ENCODE measurements at regions not wholly inside any gene's neighbourhood (a gene's known extent, or its start where the extent isn't known, plus 50 kb on each side); places are given as distances from the start of the nearest gene placed in this dataset.
A peak's percentile ranks its signal among the peaks of the same experiment; 100 is the strongest.
"Not testable (repeated sequence)": the region's sequence is repeated elsewhere in the genome, so short reads cannot be mapped to it uniquely, and the experiment has no call there.

DNA sequence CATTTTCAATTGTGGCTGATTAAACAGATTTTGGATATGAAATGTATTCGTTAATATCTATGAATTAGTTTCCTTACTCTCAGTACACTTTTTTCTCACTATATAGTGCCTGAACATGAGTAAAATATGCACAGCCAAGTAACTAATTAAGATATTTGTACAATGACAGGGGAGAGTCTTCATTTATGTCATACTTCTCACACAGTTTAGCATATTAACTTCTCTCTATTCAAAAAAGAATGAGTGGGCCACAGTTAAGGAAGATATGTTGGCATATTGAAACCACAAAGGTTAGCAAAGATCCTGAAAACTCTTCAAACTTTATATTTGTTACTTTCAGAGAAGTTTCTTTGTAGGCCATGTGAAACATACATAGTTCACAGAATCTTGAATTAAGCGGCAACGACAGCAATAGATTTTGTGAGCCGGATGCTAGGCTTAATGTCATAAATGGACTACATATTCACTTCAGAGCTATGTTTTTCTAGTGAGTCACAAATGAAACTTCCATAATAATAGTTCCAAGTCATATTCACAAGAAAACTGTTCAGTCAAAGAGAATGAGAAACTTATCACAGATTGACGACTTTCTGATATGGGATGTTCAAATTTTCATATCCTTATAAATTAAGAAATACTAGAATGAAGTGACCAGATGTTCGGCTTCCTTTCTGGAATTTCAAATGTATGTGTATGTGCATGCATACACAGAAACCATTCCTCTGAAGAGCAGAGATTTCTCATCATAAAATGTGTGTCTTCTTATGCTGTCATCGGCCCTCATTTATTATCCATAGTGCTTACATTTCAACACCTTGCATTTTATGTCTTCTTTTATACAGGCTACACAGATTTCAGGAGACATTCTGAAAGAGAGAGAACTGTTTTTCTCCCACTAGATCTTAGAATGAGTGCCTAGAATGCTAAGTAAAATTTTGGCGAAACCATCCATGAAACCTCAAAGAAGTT is 584.0 kb downstream of the SATB2 start:
- TF ChIP-seq, protein P1, sequence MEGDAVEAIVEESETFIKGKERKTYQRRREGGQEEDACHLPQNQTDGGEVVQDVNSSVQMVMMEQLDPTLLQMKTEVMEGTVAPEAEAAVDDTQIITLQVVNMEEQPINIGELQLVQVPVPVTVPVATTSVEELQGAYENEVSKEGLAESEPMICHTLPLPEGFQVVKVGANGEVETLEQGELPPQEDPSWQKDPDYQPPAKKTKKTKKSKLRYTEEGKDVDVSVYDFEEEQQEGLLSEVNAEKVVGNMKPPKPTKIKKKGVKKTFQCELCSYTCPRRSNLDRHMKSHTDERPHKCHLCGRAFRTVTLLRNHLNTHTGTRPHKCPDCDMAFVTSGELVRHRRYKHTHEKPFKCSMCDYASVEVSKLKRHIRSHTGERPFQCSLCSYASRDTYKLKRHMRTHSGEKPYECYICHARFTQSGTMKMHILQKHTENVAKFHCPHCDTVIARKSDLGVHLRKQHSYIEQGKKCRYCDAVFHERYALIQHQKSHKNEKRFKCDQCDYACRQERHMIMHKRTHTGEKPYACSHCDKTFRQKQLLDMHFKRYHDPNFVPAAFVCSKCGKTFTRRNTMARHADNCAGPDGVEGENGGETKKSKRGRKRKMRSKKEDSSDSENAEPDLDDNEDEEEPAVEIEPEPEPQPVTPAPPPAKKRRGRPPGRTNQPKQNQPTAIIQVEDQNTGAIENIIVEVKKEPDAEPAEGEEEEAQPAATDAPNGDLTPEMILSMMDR (conservative IDR thresholded peaks at IDR 0.05; ENCODE audit: control insufficient read depth, insufficient read depth, low read depth, low read length) = no peak

DNA sequence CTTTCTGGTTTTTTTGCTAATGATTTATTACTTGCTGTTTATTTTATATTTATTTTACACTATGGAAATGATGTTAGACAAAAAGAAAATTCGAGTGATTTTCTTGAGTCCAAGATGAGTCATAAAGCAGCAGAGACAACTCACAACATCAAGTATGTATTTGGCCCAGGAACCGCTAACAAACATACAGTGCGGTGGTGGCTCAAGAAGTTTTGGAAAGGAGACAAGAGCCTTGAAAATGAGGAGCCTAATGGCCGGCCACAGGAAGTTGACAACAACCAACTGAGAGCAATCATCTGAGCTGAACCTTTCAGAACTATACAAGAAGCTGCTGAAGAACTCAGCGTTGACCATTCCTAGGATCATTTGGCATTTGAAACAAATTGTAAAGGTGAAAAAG is 594.1 kb downstream of the SATB2 start:
- TF ChIP-seq, protein P1 (conservative IDR thresholded peaks at IDR 0.05; ENCODE audit: control insufficient read depth, insufficient read depth, low read depth, low read length) = no peak
- no peak for DNase-seq (ENCODE audit: low read depth)
- H3K4me3 ChIP-seq (ENCODE audit: control insufficient read depth, low read depth, low read length) = no peak overlapping the region

More for the DNA sequence above, 584.0 kb downstream of the SATB2 start:
- peak; percentile 25 for DNase-seq (ENCODE audit: low read depth)
- no peak overlapping the region for H3K4me3 ChIP-seq (ENCODE audit: control insufficient read depth, low read depth, low read length)

DNA sequence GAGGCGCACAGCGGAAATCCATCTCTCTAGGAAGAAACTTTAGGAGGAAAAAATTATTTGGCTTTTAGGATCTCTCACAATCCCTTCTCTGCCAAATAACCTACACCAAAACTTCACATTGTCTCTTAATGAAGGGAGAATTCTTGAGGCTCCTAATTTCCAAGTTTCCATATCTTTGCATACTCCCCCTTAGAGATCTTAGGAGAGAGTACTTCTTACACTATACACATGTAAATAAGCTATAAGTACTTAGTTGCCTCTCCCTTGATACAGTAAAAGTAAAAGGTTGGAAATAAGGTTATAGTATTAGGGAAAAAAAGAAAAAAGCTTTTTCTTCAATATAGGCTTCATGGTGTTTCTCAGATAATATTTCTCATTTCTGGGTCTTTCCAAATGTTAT is 596.7 kb downstream of the SATB2 start:
- no peak overlapping the region for H3K4me3 ChIP-seq (ENCODE audit: control insufficient read depth, low read depth, low read length)
- TF ChIP-seq, protein P1 (conservative IDR thresholded peaks at IDR 0.05; ENCODE audit: control insufficient read depth, insufficient read depth, low read depth, low read length) = no peak
- no peak for DNase-seq (ENCODE audit: low read depth)

DNA sequence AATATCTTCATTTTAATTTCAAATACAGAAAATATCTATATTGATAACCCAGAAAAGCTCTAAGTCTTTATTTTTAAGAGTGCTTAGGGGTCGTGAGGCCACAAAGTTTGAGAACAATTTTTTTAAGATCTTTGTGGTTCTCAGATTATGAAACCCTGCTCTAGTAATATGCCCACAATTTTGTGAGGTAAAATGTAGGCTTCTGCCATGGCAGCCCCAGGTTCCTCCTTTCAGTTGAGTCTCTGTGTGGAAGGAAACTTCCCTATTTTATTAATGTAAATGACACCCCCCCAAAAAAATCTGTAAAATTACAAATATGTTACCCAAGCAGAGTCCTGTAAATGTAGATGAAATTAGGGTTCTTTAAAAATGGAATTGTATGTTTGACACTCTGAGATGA is 600.5 kb downstream of the SATB2 start:
- TF ChIP-seq, protein P1 (conservative IDR thresholded peaks at IDR 0.05; ENCODE audit: control insufficient read depth, insufficient read depth, low read depth, low read length) = no peak
- DNase-seq (ENCODE audit: low read depth) = no peak
- no peak overlapping the region for H3K4me3 ChIP-seq (ENCODE audit: control insufficient read depth, low read depth, low read length)

DNA sequence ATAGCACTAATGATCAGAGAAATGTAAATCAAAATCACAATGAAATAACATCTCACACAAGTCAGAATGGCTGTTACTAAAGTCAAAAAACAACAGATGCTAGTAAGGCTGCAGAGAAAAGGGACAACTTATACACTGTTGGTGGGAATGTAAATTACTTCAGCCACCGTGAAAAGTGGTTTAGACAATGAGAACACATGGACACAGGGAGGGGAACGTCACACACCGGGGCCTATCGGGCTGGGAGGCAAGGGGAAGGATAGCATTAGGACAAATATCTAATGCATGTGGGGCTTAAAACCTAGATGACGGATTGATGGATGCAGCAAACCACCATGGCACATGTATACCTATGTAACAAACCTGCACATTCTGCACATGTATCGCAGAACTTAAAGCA is 602.0 kb downstream of the SATB2 start:
- not testable (repeated sequence) for H3K4me3 ChIP-seq (ENCODE audit: control insufficient read depth, low read depth, low read length); DNase-seq (ENCODE audit: low read depth)

DNA sequence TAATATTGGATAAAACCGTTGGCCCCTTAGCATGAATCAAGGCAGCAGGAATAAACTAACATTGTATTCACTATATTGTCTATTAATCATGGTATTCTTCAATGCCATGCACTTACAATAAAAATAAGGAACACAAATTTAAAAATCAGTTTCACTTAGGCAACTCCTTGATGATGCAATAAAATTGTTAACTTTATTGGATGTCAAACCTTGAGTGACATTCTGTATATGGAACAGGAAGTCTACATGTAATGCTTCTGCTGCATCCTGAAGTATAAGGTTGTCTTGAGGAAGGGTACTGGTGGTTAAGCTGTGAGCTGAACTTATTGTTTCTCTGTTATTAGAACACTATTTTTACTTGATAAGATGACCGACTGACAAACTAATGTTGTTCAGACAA is 605.5 kb downstream of the SATB2 start:
- no peak for DNase-seq (ENCODE audit: low read depth)
- TF ChIP-seq, protein P1 (conservative IDR thresholded peaks at IDR 0.05; ENCODE audit: control insufficient read depth, insufficient read depth, low read depth, low read length) = no peak
- H3K4me3 ChIP-seq (ENCODE audit: control insufficient read depth, low read depth, low read length) = no peak overlapping the region

DNA sequence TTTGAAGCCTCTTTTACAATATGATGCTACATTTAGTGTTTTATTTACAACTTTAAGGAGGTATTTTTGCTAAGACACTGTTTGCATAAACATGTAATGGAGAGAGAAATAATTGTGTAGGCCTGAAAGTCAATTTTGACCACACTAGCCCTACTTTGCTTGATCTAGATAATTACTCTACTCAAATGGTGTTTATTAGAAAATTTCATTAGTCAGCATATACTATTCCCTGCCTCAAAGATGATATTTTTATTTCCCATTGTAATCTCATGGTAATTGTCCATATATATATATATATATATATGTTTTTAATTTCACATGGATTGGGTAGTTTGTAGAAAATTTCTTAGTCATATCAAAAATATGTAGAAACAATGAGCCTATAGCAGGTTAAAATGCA is 632.2 kb downstream of the SATB2 start:
- H3K4me3 ChIP-seq (ENCODE audit: control insufficient read depth, low read depth, low read length) = no peak overlapping the region
- no peak for DNase-seq (ENCODE audit: low read depth)
- TF ChIP-seq, protein P1 (conservative IDR thresholded peaks at IDR 0.05; ENCODE audit: control insufficient read depth, insufficient read depth, low read depth, low read length) = no peak

Measured in fibroblast of mammary gland (primary cell).